Stimulated activated naive B cell treated with anti-CD40 and anti-IgM and Interleukin-4, amounts not matched to agents 10 μg/mL and 1 μg/mL and 100 μg/mL, for 72 hours (primary cell): ENCODE measurements at regions not wholly inside any gene's neighbourhood (a gene's known extent, or its start where the extent isn't known, plus 50 kb on each side); places are given as distances from the start of the nearest gene placed in this dataset.
"Not testable (repeated sequence)": the region's sequence is repeated elsewhere in the genome, so short reads cannot be mapped to it uniquely, and the experiment has no call there.

ENCODE experiments used
- ATAC-seq, 2 donors: fragments of 150-1000 bp; cut with Tn5 transposase; replicated peaks; 2 replicates each; pipeline ENCODE4 v1.10.0; 2021; ENCODE audit warnings: moderate library complexity in 1 of 2
- DNase-seq: peaks from one replicate; pipeline ENCODE4 v3.0.0; 2021
- H3K27ac Mint-ChIP-seq: one replicate; pipeline ENCODE4 v1.8.0; 2022; ENCODE audit warnings: mild to moderate bottlenecking, mixed read lengths
- H3K27me3 Mint-ChIP-seq, 2 donors: one replicate each; pipeline ENCODE4 v1.8.0; 2022; ENCODE audit warnings: mixed read lengths in 2 of 2
- H3K36me3 Mint-ChIP-seq, 2 donors: one replicate each; pipeline ENCODE4 v1.8.0; 2022; ENCODE audit warnings: mixed read lengths in 2 of 2, mild to moderate bottlenecking in 1 of 2
- H3K4me1 Mint-ChIP-seq, 2 donors: one replicate each; pipeline ENCODE4 v1.8.0; 2022; ENCODE audit warnings: mixed read lengths in 2 of 2, mild to moderate bottlenecking in 1 of 2
- H3K4me3 Mint-ChIP-seq, 2 donors: one replicate each; pipeline ENCODE4 v1.8.0; 2022; ENCODE audit warnings: mild to moderate bottlenecking in 2 of 2, mixed read lengths in 2 of 2, moderate library complexity in 1 of 2
- H3K9me3 Mint-ChIP-seq, 2 donors: one replicate each; pipeline ENCODE4 v1.8.0; 2022; ENCODE audit warnings: mixed read lengths in 2 of 2, mild to moderate bottlenecking in 1 of 2

DNA sequence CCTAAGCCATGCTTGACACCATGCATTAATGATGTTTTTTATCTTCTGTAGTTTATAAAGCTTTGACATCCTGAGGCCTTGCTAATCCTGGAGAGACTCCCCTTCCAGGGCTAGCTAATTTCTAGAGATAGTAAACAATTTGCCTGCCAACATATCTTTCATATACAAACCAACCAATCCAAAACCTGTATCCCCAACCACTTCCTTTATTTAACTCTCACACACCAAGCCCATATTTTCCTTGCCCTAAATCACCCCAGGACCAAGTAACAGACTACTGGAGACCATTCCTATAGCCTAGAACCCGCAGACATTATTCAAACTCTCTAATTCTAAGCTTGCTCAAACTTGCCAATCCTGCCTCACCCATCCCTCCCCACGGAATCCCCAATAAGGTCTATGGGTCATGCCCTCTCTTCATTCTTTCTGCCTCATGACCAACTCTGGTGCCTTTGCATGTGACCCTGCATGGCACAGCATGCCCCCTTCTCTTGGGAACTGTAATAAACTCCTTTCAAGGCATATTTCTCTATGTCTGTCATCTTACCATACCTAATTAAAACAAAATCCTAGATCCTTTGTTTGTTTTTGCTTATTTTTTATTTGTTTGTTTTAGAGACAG, 116.6 kb upstream of the CACUL1 start:
- ATAC-seq: no peak

DNA sequence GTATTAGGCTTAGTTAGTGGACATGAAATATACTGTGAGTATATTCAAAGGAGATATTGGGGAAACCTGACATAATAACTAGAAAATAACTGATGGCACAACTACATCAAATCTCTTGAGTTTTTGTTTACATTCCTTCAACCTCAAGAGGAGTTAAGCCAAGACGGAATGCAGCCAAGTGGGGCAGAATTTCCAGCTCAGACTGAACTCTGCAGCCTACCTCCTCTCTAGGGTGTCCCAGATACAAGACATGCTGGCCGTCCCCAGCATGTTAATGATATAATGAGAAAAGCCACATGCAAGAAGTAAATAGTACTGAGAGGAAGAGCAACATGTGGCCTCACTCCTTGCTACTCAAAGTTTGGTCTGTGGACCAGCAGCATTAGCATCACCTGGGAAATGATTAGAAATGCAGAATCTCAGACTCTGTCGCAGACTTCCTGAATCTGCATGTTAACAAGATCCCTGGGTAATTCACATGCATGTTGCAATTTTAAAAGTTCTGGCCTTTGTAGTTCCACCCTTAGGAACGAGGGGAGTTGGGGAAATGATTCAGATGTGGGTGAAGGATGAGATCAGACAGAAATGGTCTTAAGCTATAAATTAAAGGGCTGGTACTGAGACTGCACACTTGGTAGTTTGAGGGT, 118.4 kb upstream of the CACUL1 start:
- DNase-seq (no peak), ATAC-seq (no peak)
- peaks cover 34% of the 10 kb centered on the region in 2 donors for H3K27me3 Mint-ChIP-seq
- H3K9me3 Mint-ChIP-seq: peaks cover 7 to 17% of the 10 kb centered on the region in 2 donors
- H3K36me3 Mint-ChIP-seq: no peaks in the 10 kb centered on the region
- no peaks in the 10 kb centered on the region for H3K4me1 Mint-ChIP-seq
- no peak overlapping the region for H3K27ac Mint-ChIP-seq
- H3K4me3 Mint-ChIP-seq: no peak overlapping the region

More for the DNA sequence above, 116.6 kb upstream of the CACUL1 start:
- no peak for DNase-seq
- H3K4me3 Mint-ChIP-seq: no peak overlapping the region
- H3K27ac Mint-ChIP-seq: no peak overlapping the region
- H3K27me3 Mint-ChIP-seq: peaks cover 37 to 38% of the 10 kb centered on the region in 2 donors
- H3K36me3 Mint-ChIP-seq: no peaks in the 10 kb centered on the region
- no peaks in the 10 kb centered on the region for H3K4me1 Mint-ChIP-seq
- H3K9me3 Mint-ChIP-seq: peaks cover 3 to 11% of the 10 kb centered on the region in 2 donors

- no peak overlapping the region for H3K4me3 Mint-ChIP-seq
- peaks cover 7 to 17% of the 10 kb centered on the region in 2 donors for H3K9me3 Mint-ChIP-seq
- no peaks in the 10 kb centered on the region for H3K4me1 Mint-ChIP-seq
- H3K27ac Mint-ChIP-seq: no peak overlapping the region
- DNase-seq (no peak), ATAC-seq (no peak)
- peaks cover 34% of the 10 kb centered on the region in 2 donors for H3K27me3 Mint-ChIP-seq
- H3K36me3 Mint-ChIP-seq: no peaks in the 10 kb centered on the region
These were observed 119.0 kb upstream of the CACUL1 start for GRCh38 chr10:118873738-118874105.

DNA sequence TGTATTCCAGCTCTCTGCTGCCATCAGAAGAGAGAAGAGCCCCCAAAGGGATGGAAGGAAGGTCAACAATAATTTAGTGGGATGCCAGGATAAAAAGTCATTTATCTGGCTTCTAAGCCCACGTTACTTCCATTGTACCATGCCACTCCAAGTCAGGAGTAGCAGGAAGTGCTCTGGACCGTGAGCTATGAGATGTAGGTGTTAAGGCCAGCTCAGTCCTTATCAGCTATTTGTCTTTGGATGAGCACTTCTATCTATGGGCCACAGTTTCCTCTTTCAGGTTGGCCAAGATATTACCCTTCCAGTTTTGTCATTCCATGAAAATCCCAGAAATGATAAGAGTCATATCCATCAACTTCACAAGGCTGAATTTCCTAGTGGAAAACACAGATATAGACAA, 119.4 kb upstream of the CACUL1 start:
- Mint-ChIP-seq H3K36me3 (no peaks in the 10 kb centered on the region), H3K9me3 (peaks cover 7 to 17% of the 10 kb centered on the region in 2 donors), H3K4me1 (no peaks in the 10 kb centered on the region), H3K27ac (no peak overlapping the region), H3K4me3 (no peak overlapping the region), H3K27me3 (peaks cover 34 to 35% of the 10 kb centered on the region in 2 donors)
- DNase-seq (no peak), ATAC-seq (no peak)

DNA sequence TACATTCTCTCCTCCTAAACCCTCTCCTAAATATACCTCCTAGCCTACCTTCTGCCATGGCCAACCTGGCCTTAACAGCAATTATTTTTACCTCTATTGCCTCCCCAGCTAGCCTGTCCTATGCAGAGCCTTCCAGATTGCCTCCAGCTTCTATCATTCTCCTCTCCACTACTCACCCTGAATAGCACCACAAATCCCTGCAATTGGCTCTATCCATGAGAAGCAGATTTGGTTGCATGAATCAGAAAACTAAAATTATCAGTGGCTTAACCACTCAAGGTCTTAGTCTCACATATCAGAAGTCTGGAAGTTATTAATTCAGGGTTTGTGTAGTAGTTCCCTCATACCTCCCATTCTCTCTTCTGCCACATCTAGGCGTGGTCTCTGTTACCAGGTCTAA, 120.3 kb upstream of the CACUL1 start:
- peaks cover 0 to 2% of the 10 kb centered on the region in 2 donors for H3K36me3 Mint-ChIP-seq
- H3K27ac Mint-ChIP-seq: no peak overlapping the region
- no peak for DNase-seq
- H3K9me3 Mint-ChIP-seq: peaks cover 9 to 17% of the 10 kb centered on the region in 2 donors
- H3K27me3 Mint-ChIP-seq: peaks cover 38 to 41% of the 10 kb centered on the region in 2 donors
- ATAC-seq: no peak
- no peak overlapping the region for H3K4me3 Mint-ChIP-seq
- H3K4me1 Mint-ChIP-seq: no peaks in the 10 kb centered on the region

DNA sequence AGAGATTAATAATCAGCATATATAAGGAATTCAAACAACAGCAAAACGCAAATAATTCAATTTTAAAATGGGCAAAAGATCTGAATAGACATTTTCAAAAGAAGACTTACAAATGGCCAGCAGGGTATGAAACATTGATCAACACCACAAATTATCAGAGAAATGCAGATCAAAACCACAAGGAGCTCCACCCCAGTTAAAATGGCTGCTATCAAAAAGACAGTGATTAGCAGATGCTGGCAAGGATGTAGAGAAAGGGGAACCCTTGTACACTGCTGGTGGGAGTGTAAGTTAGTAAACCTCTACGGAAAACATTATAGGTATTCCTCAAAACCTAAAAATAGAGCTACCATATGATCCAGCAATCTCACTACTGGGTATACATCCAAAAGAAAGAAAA, 128.0 kb upstream of the CACUL1 start:
- H3K9me3 Mint-ChIP-seq: peaks cover 0 to 2% of the 10 kb centered on the region in 2 donors
- ATAC-seq (no peak), DNase-seq (no peak)
- peaks cover 13% of the 10 kb centered on the region in 2 donors for H3K27me3 Mint-ChIP-seq
- no peaks in the 10 kb centered on the region for H3K4me1 Mint-ChIP-seq
- H3K27ac Mint-ChIP-seq: no peak overlapping the region
- H3K36me3 Mint-ChIP-seq: peaks cover 0 to 2% of the 10 kb centered on the region in 2 donors
- H3K4me3 Mint-ChIP-seq: no peak overlapping the region

- Mint-ChIP-seq H3K27ac (no peak overlapping the region), H3K36me3 (no peaks in the 10 kb centered on the region), H3K4me1 (no peaks in the 10 kb centered on the region), H3K4me3 (no peak overlapping the region), H3K27me3 (peaks cover 6 to 8% of the 10 kb centered on the region in 2 donors), H3K9me3 (peaks cover 8 to 12% of the 10 kb centered on the region in 2 donors)
- ATAC-seq (no peak), DNase-seq (no peak)
These were observed 137.3 kb upstream of the NANOS1 start for GRCh38 chr10:118892255-118892654.

- not testable (repeated sequence) for H3K4me3 Mint-ChIP-seq, H3K27me3 Mint-ChIP-seq, ATAC-seq, H3K4me1 Mint-ChIP-seq, H3K27ac Mint-ChIP-seq, H3K36me3 Mint-ChIP-seq, DNase-seq
- H3K9me3 Mint-ChIP-seq: peaks cover 8 to 12% of the 10 kb centered on the region in 2 donors
These were observed 134.6 kb upstream of the NANOS1 start for GRCh38 chr10:118894891-118895290.

- H3K4me1 Mint-ChIP-seq: no peaks in the 10 kb centered on the region
- no peaks in the 10 kb centered on the region for H3K36me3 Mint-ChIP-seq
- no peak for ATAC-seq
- H3K9me3 Mint-ChIP-seq: peaks cover 0 to 5% of the 10 kb centered on the region in 2 donors
- no peak overlapping the region for H3K27ac Mint-ChIP-seq
- DNase-seq: no peak
- peaks cover 10 to 14% of the 10 kb centered on the region in 2 donors for H3K27me3 Mint-ChIP-seq
- H3K4me3 Mint-ChIP-seq: no peak overlapping the region
These were observed 128.9 kb upstream of the NANOS1 start for GRCh38 chr10:118900617-118901016.

GRCh38 chr10:118901380-118901779, 128.1 kb upstream of the NANOS1 start:
- no peaks in the 10 kb centered on the region for H3K36me3 Mint-ChIP-seq
- no peak for DNase-seq

GRCh38 chr10:118901906-118902305, 127.6 kb upstream of the NANOS1 start:
- Mint-ChIP-seq H3K4me3 (no peak overlapping the region), H3K27me3 (peaks cover 10 to 16% of the 10 kb centered on the region in 2 donors), H3K9me3 (peaks cover 0 to 5% of the 10 kb centered on the region in 2 donors), H3K4me1 (no peaks in the 10 kb centered on the region), H3K36me3 (no peaks in the 10 kb centered on the region), H3K27ac (no peak overlapping the region)
- DNase-seq: no peak
- no peak for ATAC-seq

More at GRCh38 chr10:118901380-118901779, 128.1 kb upstream of the NANOS1 start:
- Mint-ChIP-seq H3K4me1 (no peaks in the 10 kb centered on the region), H3K27me3 (peaks cover 10 to 16% of the 10 kb centered on the region in 2 donors), H3K4me3 (no peak overlapping the region), H3K9me3 (peaks cover 0 to 5% of the 10 kb centered on the region in 2 donors), H3K27ac (no peak overlapping the region)
- no peak for ATAC-seq

DNA sequence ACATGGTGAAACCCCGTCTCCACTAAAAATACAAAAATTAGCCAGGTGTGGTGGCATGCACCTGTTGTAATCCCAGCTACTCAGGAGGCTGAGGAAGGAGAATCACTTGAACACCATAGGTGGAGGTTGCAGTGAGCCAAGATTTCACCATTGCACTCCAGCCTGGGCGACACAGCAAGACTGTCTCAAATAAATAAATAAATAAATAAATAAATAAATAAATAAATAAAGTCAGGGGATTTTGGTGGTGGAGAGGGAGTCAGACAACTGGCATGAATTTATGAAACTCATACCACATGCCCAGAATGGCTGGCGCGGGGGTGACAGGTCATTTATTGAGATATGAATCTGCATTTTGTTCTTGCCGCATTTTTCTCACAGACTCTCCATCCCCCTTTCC, 126.9 kb upstream of the NANOS1 start:
- ATAC-seq, H3K9me3 Mint-ChIP-seq, H3K27ac Mint-ChIP-seq, H3K4me3 Mint-ChIP-seq, H3K4me1 Mint-ChIP-seq, H3K36me3 Mint-ChIP-seq, DNase-seq: not testable (repeated sequence)
- H3K27me3 Mint-ChIP-seq: peaks cover 10 to 16% of the 10 kb centered on the region in 2 donors

DNA sequence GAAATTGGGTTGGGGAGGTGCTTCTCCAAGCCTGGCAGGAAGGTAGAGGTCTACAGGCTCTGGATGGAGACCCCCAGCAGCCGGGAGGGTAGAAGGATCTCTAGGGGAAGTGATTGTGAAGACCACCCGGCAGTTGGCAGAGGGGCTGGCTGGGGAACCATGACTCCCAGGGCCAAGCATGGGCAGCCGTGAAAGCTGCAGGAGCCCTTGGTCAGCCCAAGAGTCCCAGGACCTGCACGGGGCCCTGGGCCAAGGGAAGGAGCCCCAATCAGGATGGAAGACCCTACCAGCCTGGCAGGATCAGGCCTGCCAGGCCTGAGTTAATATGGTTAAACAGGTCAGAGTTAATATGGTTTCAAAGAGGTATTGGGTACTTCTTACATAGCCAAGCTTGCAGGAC, 126.3 kb upstream of the NANOS1 start:
- DNase-seq (no peak), ATAC-seq (no peak)
- H3K4me1 Mint-ChIP-seq: no peaks in the 10 kb centered on the region
- H3K4me3 Mint-ChIP-seq: no peak overlapping the region
- H3K36me3 Mint-ChIP-seq: no peaks in the 10 kb centered on the region
- H3K9me3 Mint-ChIP-seq: peaks cover 0 to 5% of the 10 kb centered on the region in 2 donors
- peaks cover 10 to 16% of the 10 kb centered on the region in 2 donors for H3K27me3 Mint-ChIP-seq
- H3K27ac Mint-ChIP-seq: no peak overlapping the region

DNA sequence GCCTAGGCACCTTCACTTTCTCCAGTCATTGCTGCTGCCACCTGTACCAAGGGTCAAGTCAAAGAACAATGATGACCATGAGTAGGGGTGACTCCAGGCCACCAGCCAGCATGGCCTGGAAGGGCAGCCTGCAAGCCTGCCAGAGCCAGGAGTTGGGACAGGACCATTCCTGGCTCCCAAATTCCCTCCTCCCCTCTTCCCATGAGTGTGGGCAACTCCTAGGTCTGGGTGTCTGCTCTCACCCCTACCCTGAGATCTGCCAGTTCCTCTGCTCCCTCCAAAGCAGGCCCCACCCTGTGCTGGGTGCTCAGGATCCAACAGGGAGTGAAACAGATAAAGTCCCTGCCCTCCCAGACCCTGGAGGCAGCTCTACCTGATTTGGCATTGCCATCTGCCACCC, 125.8 kb upstream of the NANOS1 start:
- Mint-ChIP-seq H3K4me3 (no peak overlapping the region), H3K27me3 (peaks cover 10 to 16% of the 10 kb centered on the region in 2 donors)
- no peak for ATAC-seq

GRCh38 chr10:118904286-118904685, 125.2 kb upstream of the NANOS1 start:
- DNase-seq: no peak
- H3K4me3 Mint-ChIP-seq: no peak overlapping the region
- H3K27ac Mint-ChIP-seq: no peak overlapping the region
- no peaks in the 10 kb centered on the region for H3K4me1 Mint-ChIP-seq
- no peak for ATAC-seq
- H3K36me3 Mint-ChIP-seq: no peaks in the 10 kb centered on the region
- H3K9me3 Mint-ChIP-seq: peaks cover 0 to 5% of the 10 kb centered on the region in 2 donors
- H3K27me3 Mint-ChIP-seq: peaks cover 10 to 16% of the 10 kb centered on the region in 2 donors

More for the DNA sequence above, 125.8 kb upstream of the NANOS1 start:
- peaks cover 0 to 5% of the 10 kb centered on the region in 2 donors for H3K9me3 Mint-ChIP-seq
- no peak overlapping the region for H3K27ac Mint-ChIP-seq
- no peaks in the 10 kb centered on the region for H3K36me3 Mint-ChIP-seq
- H3K4me1 Mint-ChIP-seq: no peaks in the 10 kb centered on the region
- DNase-seq: no peak
